H1 (cell line): ENCODE measurements at regions not wholly inside any gene's neighbourhood (a gene's known extent, or its start where the extent isn't known, plus 50 kb on each side); places are given as distances from the start of the nearest gene placed in this dataset.

ENCODE experiments used
- CTCF ChIA-PET: fragments of 300-600 bp; sonication (Branson Sonifier 250); formaldehyde crosslinking; loops from one replicate; lab custom pipeline; 2021; ENCODE audit not compliant: partially characterized antibody; lab: Charles Lee
- POLR2A ChIA-PET: fragments of 300-600 bp; sonication (Branson Sonifier 250); formaldehyde crosslinking; loops from one replicate; lab custom pipeline; 2021; ENCODE audit warnings: inconsistent platforms; ENCODE audit not compliant: partially characterized antibody; lab: Charles Lee
- DNase-seq, 2 experiments: peaks; one replicate each; pipeline versions ENCODE4 v3.0.0 to v3.0.0-alpha.2; 2010 to 2022; ENCODE audit warnings: low spot score in 2 of 2, low read depth in 1 of 2, mixed read lengths in 1 of 2
- FAIRE-seq: peaks from 2 replicates; lab custom pipeline; 2011; peaks lifted over from hg19 to GRCh38; lab: Jason Lieb, UNC
- H2AFZ ChIP-seq: 2 replicates; pipeline ENCODE4 v1.8.1; 2012; ENCODE audit warnings: low read length, inconsistent platforms
- H2AK5ac ChIP-seq: 2 replicates; pipeline ENCODE4 v1.6.1; 2013; ENCODE audit warnings: low read depth, low read length
- H2BK120ac ChIP-seq: replicated peaks from 2 replicates; pipeline ENCODE3; 2013; ENCODE audit warnings: low read depth, low read length, inconsistent platforms
- H2BK12ac ChIP-seq: 2 replicates; pipeline ENCODE4 v1.6.1; 2013; ENCODE audit warnings: low read depth, low read length
- H2BK15ac ChIP-seq: 2 replicates; pipeline ENCODE4 v1.6.1; 2013; ENCODE audit warnings: low read length
- H2BK20ac ChIP-seq: 2 replicates; pipeline ENCODE4 v1.6.1; 2013; ENCODE audit warnings: low read length
- H2BK5ac ChIP-seq: 2 replicates; pipeline ENCODE4 v1.6.1; 2013; ENCODE audit warnings: low read depth, low read length
- H3K14ac ChIP-seq: 2 replicates; pipeline ENCODE4 v1.6.1; 2013; ENCODE audit warnings: inconsistent platforms; ENCODE audit not compliant: insufficient read length
- H3K18ac ChIP-seq: 2 replicates; pipeline ENCODE4 v1.6.1; 2013; ENCODE audit warnings: low read length; ENCODE audit errors: extremely low read depth
- H3K23ac ChIP-seq: 2 replicates; pipeline ENCODE4 v1.6.1; 2013; ENCODE audit warnings: inconsistent platforms; ENCODE audit not compliant: insufficient read length
- H3K23me2 ChIP-seq: 2 replicates; pipeline ENCODE4 v1.6.1; 2013; ENCODE audit warnings: low read depth, low read length
- H3K27ac ChIP-seq: 2 replicates; pipeline ENCODE4 v1.6.1; 2011; ENCODE audit warnings: low read depth, low read length, inconsistent platforms
- H3K27me3 ChIP-seq, 4 experiments: replicated peaks in 1 of 4; 1 replicate in 1 of 4; 2 replicates in 3 of 4; pipeline versions ENCODE4 v1.6.1 to v1.8.1; 2011 to 2013; ENCODE audit warnings: low read length in 3 of 4, mild to moderate bottlenecking in 3 of 4, inconsistent platforms in 2 of 4, mixed read lengths in 2 of 4, moderate library complexity in 1 of 4; ENCODE audit not compliant: control insufficient read depth in 3 of 4, insufficient read depth in 3 of 4; ENCODE audit errors: extremely low read depth in 1 of 4
- H3K36me3 ChIP-seq, 4 experiments: 2 replicates each; pipeline versions ENCODE4 v1.6.1 to v1.8.1; 2011 to 2013; ENCODE audit warnings: mild to moderate bottlenecking in 4 of 4, low read length in 3 of 4, moderate library complexity in 2 of 4, control low read depth in 1 of 4, inconsistent platforms in 1 of 4; ENCODE audit not compliant: insufficient read depth in 4 of 4, control insufficient read depth in 2 of 4
- H3K4ac ChIP-seq: replicated peaks from 2 replicates; pipeline ENCODE3; 2013; ENCODE audit warnings: low read length, low read depth, mixed read lengths, inconsistent platforms; ENCODE audit not compliant: insufficient read length
- H3K4me1 ChIP-seq, 4 experiments: replicated peaks in 1 of 4; 1 replicate in 1 of 4; 2 replicates in 3 of 4; pipeline versions ENCODE4 v1.6.1 to v1.8.1; 2011 to 2013; ENCODE audit warnings: low read length in 3 of 4, inconsistent platforms in 2 of 4, mixed read lengths in 1 of 4; ENCODE audit not compliant: insufficient read depth in 4 of 4, control insufficient read depth in 3 of 4
- H3K4me2 ChIP-seq, 2 experiments: 2 replicates each; pipeline versions ENCODE4 v1.6.1 to v1.8.1; 2011 to 2013; ENCODE audit warnings: low read depth in 2 of 2, low read length in 2 of 2, control low read depth in 1 of 2, inconsistent platforms in 1 of 2, mild to moderate bottlenecking in 1 of 2; ENCODE audit not compliant: insufficient read depth in 1 of 2
- H3K4me3 ChIP-seq, 4 experiments: fragments of 200-600, 300-600 bp in 1 of 4; sonication (generic), shearing (Covaris generic), sonication (Bioruptor Twin) in 1 of 4; 2 replicates each; pipeline versions ENCODE4 v1.5.1 to v1.8.1; 2011 to 2016; ENCODE audit warnings: low read length in 4 of 4, low read depth in 3 of 4, control low read depth in 2 of 4, inconsistent platforms in 2 of 4, mild to moderate bottlenecking in 2 of 4, mixed read lengths in 1 of 4, moderate library complexity in 1 of 4; ENCODE audit not compliant: insufficient read depth in 2 of 4; ENCODE audit errors: extremely low read depth in 1 of 4
- H3K56ac ChIP-seq: replicated peaks from 2 replicates; pipeline ENCODE3; 2013; ENCODE audit warnings: low read depth, mild to moderate bottlenecking, mixed read lengths, low read length, inconsistent platforms; ENCODE audit not compliant: insufficient read length
- H3K79me1 ChIP-seq: 2 replicates; pipeline ENCODE4 v1.6.1; 2013; ENCODE audit warnings: low read depth, low read length, control low read depth
- H3K79me2 ChIP-seq, 2 experiments: 2 replicates each; pipeline versions ENCODE4 v1.6.1 to v1.8.1; 2012 to 2013; ENCODE audit warnings: low read length in 2 of 2, mild to moderate bottlenecking in 2 of 2, inconsistent platforms in 1 of 2; ENCODE audit not compliant: insufficient read depth in 2 of 2, control insufficient read depth in 1 of 2
- H3K9ac ChIP-seq, 4 experiments: replicated peaks in 1 of 4; 1 replicate in 1 of 4; 2 replicates in 3 of 4; pipeline versions ENCODE4 v1.6.1 to v1.8.1; 2011 to 2013; ENCODE audit warnings: low read depth in 3 of 4, low read length in 3 of 4, control low read depth in 2 of 4, mild to moderate bottlenecking in 2 of 4, moderate library complexity in 2 of 4, inconsistent platforms in 1 of 4; ENCODE audit errors: extremely low read depth in 1 of 4
- H3K9me3 ChIP-seq, 2 experiments: 2 replicates each; pipeline versions ENCODE4 v1.6.1 to v1.8.1; 2012 to 2013; ENCODE audit warnings: mild to moderate bottlenecking in 2 of 2, moderate library complexity in 2 of 2, control low read depth in 1 of 2, inconsistent platforms in 1 of 2, low read depth in 1 of 2, low read length in 1 of 2, mixed read lengths in 1 of 2; ENCODE audit not compliant: insufficient read depth in 2 of 2
- H4K20me1 ChIP-seq, 2 experiments: replicated peaks in 1 of 2; 2 replicates each; pipeline versions ENCODE3 to v1.8.1; 2011 to 2013; ENCODE audit warnings: inconsistent platforms in 2 of 2, low read length in 2 of 2, mild to moderate bottlenecking in 1 of 2; ENCODE audit not compliant: insufficient read depth in 2 of 2, control insufficient read depth in 1 of 2
- H4K5ac ChIP-seq: 2 replicates; pipeline ENCODE4 v1.6.1; 2013; ENCODE audit warnings: low read length, low read depth, mixed read lengths, inconsistent platforms; ENCODE audit not compliant: insufficient read length
- H4K8ac ChIP-seq: 2 replicates; pipeline ENCODE4 v1.8.0; 2013; ENCODE audit warnings: mild to moderate bottlenecking, moderate library complexity, low read length, inconsistent platforms; ENCODE audit not compliant: insufficient read depth; ENCODE audit errors: extremely low read depth
- H4K91ac ChIP-seq: replicated peaks from 2 replicates; pipeline ENCODE3; 2013; ENCODE audit warnings: low read length, mixed read lengths, inconsistent platforms; ENCODE audit not compliant: insufficient read length
- BRCA1 ChIP-seq: IDR thresholded peaks from 2 replicates; pipeline ENCODE4 v1.6.1; 2012; ENCODE audit warnings: low read depth, low read length, improper control_type of control experiment
- CTBP2 ChIP-seq: IDR thresholded peaks from 2 replicates; pipeline ENCODE4 v1.7.0; 2011; ENCODE audit warnings: borderline replicate concordance, mild to moderate bottlenecking, moderate library complexity, mixed read lengths, low read length; ENCODE audit not compliant: insufficient read depth, insufficient read length
- EGR1 ChIP-seq: IDR thresholded peaks from 2 replicates; pipeline ENCODE4 v1.6.1; 2011; ENCODE audit warnings: low read depth, low read length, borderline replicate concordance
- EP300 ChIP-seq, 2 experiments: IDR thresholded peaks; 1 replicate in 1 of 2; 2 replicates in 1 of 2; pipeline ENCODE4 v1.6.1; 2011 to 2012; ENCODE audit warnings: low read depth in 2 of 2, low read length in 2 of 2, mild to moderate bottlenecking in 2 of 2, borderline replicate concordance in 1 of 2, inconsistent platforms in 1 of 2, moderate library complexity in 1 of 2
- POLR2A ChIP-seq, 2 experiments: IDR thresholded peaks; 1 replicate in 1 of 2; 2 replicates in 1 of 2; pipeline ENCODE4 v1.6.1; 2011; ENCODE audit warnings: low read depth in 2 of 2, low read length in 2 of 2, mild to moderate bottlenecking in 2 of 2; ENCODE audit errors: control extremely low read depth in 1 of 2
- POU5F1 ChIP-seq: IDR thresholded peaks from 2 replicates; pipeline ENCODE4 v1.6.1; 2011; ENCODE audit warnings: low read depth, mild to moderate bottlenecking, low read length, moderate library complexity
- SIRT6 ChIP-seq: IDR thresholded peaks from one replicate; pipeline ENCODE4 v1.7.1; 2012; ENCODE audit warnings: low read length, inconsistent platforms
- SP4 ChIP-seq: IDR thresholded peaks from 2 replicates; pipeline ENCODE4 v1.6.1; 2012; ENCODE audit warnings: low read length, inconsistent platforms
- TBP ChIP-seq: IDR thresholded peaks from 2 replicates; pipeline ENCODE4 v1.6.1; 2011; ENCODE audit warnings: low read depth, low read length, improper control_type of control experiment
- WGBS, 2 experiments: shearing (Covaris generic) in 1 of 2; methylation state at CpG; one replicate each; pipeline versions ENCODE4 v1.1.6 to v1.1.7; 2013 to 2015; ENCODE audit warnings: low lambda C conversion rate in 2 of 2, mixed read lengths in 2 of 2, inconsistent platforms in 1 of 2, low coverage in 1 of 2, missing lambda C conversion rate in 1 of 2; ENCODE audit not compliant: insufficient replicate concordance in 2 of 2, insufficient coverage in 1 of 2, insufficient read length in 1 of 2; ENCODE audit errors: extremely low coverage in 1 of 2, missing lambda C conversion rate in 1 of 2; 5-methylcytosine and 5-hydroxymethylcytosine counted together
- TF ChIP-seq, protein P1 (sequence below): IDR thresholded peaks from 2 replicates; pipeline ENCODE4 v1.6.1; 2012; ENCODE audit warnings: inconsistent platforms
- TF ChIP-seq, protein P2 (sequence below): IDR thresholded peaks from 2 replicates; pipeline ENCODE4 v1.6.1; 2011; ENCODE audit warnings: low read length, improper control_type of control experiment

DNA sequence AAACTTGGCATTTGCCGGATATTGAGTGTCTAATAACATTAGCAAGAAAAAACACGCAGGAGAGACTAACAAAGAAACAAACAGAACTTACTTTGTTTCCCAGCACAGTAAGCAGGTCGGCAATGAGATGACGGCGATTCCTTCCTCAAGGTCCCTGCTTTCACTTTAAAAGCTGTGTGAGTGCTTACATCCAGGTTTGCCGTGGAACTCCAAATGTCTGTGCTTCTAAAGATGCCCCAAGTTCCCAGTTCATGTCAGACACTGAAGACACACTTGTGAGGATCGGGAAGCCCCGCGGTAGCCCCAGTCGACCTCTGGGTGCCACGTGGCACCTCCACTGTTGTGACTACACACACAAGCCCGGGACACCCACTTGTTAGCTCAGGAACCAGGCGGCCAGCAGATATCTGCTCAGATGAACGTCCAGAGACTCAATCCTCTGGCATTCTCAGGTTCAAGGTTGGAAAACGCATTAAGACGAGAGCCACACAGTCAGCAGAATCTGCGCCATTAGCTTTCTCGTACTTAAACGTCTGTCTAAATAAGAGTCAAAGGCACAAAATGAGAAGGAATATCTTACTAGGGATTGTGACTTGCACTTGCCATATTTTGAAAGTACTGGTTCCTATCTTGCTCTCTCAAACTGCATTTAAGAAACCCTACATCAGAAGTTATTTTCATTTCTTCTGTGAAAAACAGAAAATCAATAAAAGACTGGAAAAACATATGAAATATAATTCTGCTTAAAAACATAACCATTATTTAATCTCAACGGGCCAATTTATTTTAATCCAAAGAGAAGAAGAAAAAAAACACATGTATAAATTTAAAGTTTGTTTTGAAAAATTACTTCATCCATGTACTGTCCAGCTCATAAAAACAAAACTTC lies 207.6 kb upstream of the KLF14 start:
- Histone ChIP-seq H3K9me3 (no peaks in the 10 kb centered on the region), H2AK5ac (no peak overlapping the region), H3K23ac (no peak overlapping the region), H3K56ac (no peak overlapping the region), H3K18ac (no peak overlapping the region), H4K91ac (no peak overlapping the region), H3K14ac (no peak overlapping the region), H2BK12ac (no peak overlapping the region; the same call in 1 of the 2 replicates), H3K79me1 (no peaks in the 10 kb centered on the region; the same call in 1 of the 2 replicates), H4K20me1 (no peaks in the 10 kb centered on the region), H3K9ac (no peak overlapping the region), H3K23me2 (no peaks in the 10 kb centered on the region), H2BK15ac (no peak overlapping the region), H3K4ac (no peak overlapping the region), H3K79me2 (no peaks in the 10 kb centered on the region; a peak in 1 of 4 replicates), H2BK5ac (0 out of 2 replicates have a peak overlapping the region, but pooled peaks have one; percentile 32), H3K4me2 (no peak overlapping the region), H3K4me3 (no peak overlapping the region), H4K5ac (no peak overlapping the region), H2BK20ac (no peak overlapping the region), H2AFZ (no peak overlapping the region), H3K27me3 (no peaks in the 10 kb centered on the region), H4K8ac (no peak overlapping the region), H2BK120ac (no peak overlapping the region), H3K4me1 (peaks cover 4 to 10% (median 6%) of the 10 kb centered on the region in 4 experiments), H3K27ac (no peak overlapping the region), H3K36me3 (no peaks in the 10 kb centered on the region)
- 89% methylated on average over 20 of the region's 20 CpGs; no CpG with 5 or more reads in 1 of the 2 experiments for WGBS, 2 experiments
- CTCF ChIA-PET: interaction anchor here (0.7 to 2.8 kb wide), 4 partner anchors 11 to 98 kb away, joined by 3 to 8 read pairs (median 5); no protein-coding TSS in a partner anchor
- DNase-seq (no peak), FAIRE-seq (no peak)
- POLR2A ChIA-PET: interaction anchor here (0.8 to 1.4 kb wide), 3 partner anchors 9 to 30 kb away, joined by 3 to 4 read pairs (median 3); no protein-coding TSS in a partner anchor
- TF ChIP-seq, protein P1, sequence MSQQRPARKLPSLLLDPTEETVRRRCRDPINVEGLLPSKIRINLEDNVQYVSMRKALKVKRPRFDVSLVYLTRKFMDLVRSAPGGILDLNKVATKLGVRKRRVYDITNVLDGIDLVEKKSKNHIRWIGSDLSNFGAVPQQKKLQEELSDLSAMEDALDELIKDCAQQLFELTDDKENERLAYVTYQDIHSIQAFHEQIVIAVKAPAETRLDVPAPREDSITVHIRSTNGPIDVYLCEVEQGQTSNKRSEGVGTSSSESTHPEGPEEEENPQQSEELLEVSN: no peak
- TF ChIP-seq POU5F1 (no peak), POLR2A (IDR thresholded peaks at IDR 0.05; ENCODE audit: control extremely low read depth in 1 of 2, low read depth in 2 of 2, low read length in 2 of 2) (no peak), SP4 (no peak), EP300 (IDR thresholded peaks at IDR 0.05; ENCODE audit: borderline replicate concordance in 1 of 2, low read depth in 2 of 2, low read length in 2 of 2) (no peak), CTBP2 (no peak), SIRT6 (no peak), EGR1 (no peak), BRCA1 (no peak), TBP (no peak)
- TF ChIP-seq, protein P2, sequence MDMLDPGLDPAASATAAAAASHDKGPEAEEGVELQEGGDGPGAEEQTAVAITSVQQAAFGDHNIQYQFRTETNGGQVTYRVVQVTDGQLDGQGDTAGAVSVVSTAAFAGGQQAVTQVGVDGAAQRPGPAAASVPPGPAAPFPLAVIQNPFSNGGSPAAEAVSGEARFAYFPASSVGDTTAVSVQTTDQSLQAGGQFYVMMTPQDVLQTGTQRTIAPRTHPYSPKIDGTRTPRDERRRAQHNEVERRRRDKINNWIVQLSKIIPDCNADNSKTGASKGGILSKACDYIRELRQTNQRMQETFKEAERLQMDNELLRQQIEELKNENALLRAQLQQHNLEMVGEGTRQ: no peak
